ENCODE measurements at regions not wholly inside any gene's neighbourhood (a gene's known extent, or its start where the extent isn't known, plus 50 kb on each side); places are given as distances from the start of the nearest gene placed in this dataset.

DNA sequence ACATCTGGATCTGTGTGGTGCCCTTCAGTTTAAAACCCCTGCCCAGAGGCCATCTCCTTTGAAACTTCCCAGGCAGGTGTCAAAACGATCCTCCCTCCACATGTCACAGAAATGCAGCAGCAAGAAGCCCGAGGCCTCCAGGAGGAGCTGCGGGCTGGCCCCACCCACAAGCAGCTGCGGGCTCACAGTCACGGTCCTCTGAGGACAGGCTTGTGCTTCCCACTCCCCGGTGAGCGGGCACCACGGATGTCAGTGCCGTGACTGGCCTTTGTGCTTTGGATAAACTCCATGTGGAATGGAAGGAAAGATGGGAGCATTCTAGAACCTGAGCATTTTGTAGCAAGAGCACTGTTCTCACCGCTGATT is 65.8 kb downstream of the SIK1 start:
- Histone ChIP-seq H3K36me3 (no peaks in the 10 kb centered on the region), H3K4me3 (no peak overlapping the region), H3K27me3 (no peaks in the 10 kb centered on the region), H3K9me3 (no peaks in the 10 kb centered on the region), H3K4me1 (no peaks in the 10 kb centered on the region), H3K27ac (peak overlapping the region; percentile 30 to 73)
- intact Hi-C loops (cut with DNase I; ENCODE audit: low total_unique reads): no loop called here
- no peak for DNase-seq
- no peak for TF ChIP-seq CTCF (IDR thresholded peaks at IDR 0.05)
- no peak for TF ChIP-seq POLR2A (IDR thresholded peaks at IDR 0.05)

- H3K27me3 ChIP-seq: no peaks in the 10 kb centered on the region
- no peak overlapping the region for H3K27ac ChIP-seq
- intact Hi-C loops (cut with DNase I; ENCODE audit: low total_unique reads): no loop called here
- DNase-seq: no peak
- no peaks in the 10 kb centered on the region for H3K9me3 ChIP-seq
- TF ChIP-seq CTCF (IDR thresholded peaks at IDR 0.05) (no peak), POLR2A (IDR thresholded peaks at IDR 0.05) (no peak)
- no peaks in the 10 kb centered on the region for H3K4me1 ChIP-seq
- H3K36me3 ChIP-seq: no peaks in the 10 kb centered on the region
- H3K4me3 ChIP-seq: no peak overlapping the region
Measured at GRCh38 chr21:43360441-43361126, 66.3 kb downstream of the SIK1 start.

GRCh38 chr21:43358940-43359822 is 67.8 kb downstream of the SIK1 start:
- no peaks in the 10 kb centered on the region for H3K4me1 ChIP-seq
- no peaks in the 10 kb centered on the region for H3K9me3 ChIP-seq
- TF ChIP-seq POLR2A (IDR thresholded peaks at IDR 0.05) (no peak), CTCF (IDR thresholded peaks at IDR 0.05) (no peak)
- H3K4me3 ChIP-seq: no peak overlapping the region
- H3K27ac ChIP-seq: no peak overlapping the region
- intact Hi-C loops (cut with DNase I; ENCODE audit: low total_unique reads): no loop called here
- no peaks in the 10 kb centered on the region for H3K27me3 ChIP-seq
- H3K36me3 ChIP-seq: no peaks in the 10 kb centered on the region
- DNase-seq: no peak

- H3K9me3 ChIP-seq: no peaks in the 10 kb centered on the region
- no peak overlapping the region for H3K4me3 ChIP-seq
- H3K27me3 ChIP-seq: no peaks in the 10 kb centered on the region
- intact Hi-C loops (cut with DNase I; ENCODE audit: low total_unique reads): no loop called here
- no peaks in the 10 kb centered on the region for H3K36me3 ChIP-seq
- H3K27ac ChIP-seq: no peak overlapping the region
- no peak for DNase-seq
- no peaks in the 10 kb centered on the region for H3K4me1 ChIP-seq
- TF ChIP-seq CTCF (IDR thresholded peaks at IDR 0.05) (no peak), POLR2A (IDR thresholded peaks at IDR 0.05) (no peak)
Measured at GRCh38 chr21:43357715-43358430, 69.1 kb downstream of the SIK1 start.

- Histone ChIP-seq H3K4me3 (no peak overlapping the region), H3K27ac (no peak overlapping the region), H3K27me3 (no peaks in the 10 kb centered on the region), H3K9me3 (no peaks in the 10 kb centered on the region), H3K36me3 (no peaks in the 10 kb centered on the region), H3K4me1 (no peaks in the 10 kb centered on the region)
- intact Hi-C loops (cut with DNase I; ENCODE audit: low total_unique reads): no loop called here
- no peak for DNase-seq
- TF ChIP-seq POLR2A (IDR thresholded peaks at IDR 0.05) (no peak), CTCF (IDR thresholded peaks at IDR 0.05) (no peak)
Measured at GRCh38 chr21:43355925-43356289, 71.0 kb downstream of the SIK1 start.

All from uterus (tissue), 3 donors.